Activated B cell treated with CpG ODN at 0.5 μM for 24 hours (primary cell): ENCODE measurements at regions not wholly inside any gene's neighbourhood (a gene's known extent, or its start where the extent isn't known, plus 50 kb on each side); places are given as distances from the start of the nearest gene placed in this dataset.
A peak's percentile ranks its signal among the peaks of the same experiment; 100 is the strongest.

Experiments
- ATAC-seq: fragments of 200-7000 bp; cut with Tn5 transposase; one replicate; pipeline ENCODE4 v1.10.0; 2021; ENCODE audit warnings: low read depth, mild to moderate bottlenecking, moderate library complexity
- CTCF ChIA-PET: fragments of 350-600 bp; sonication (Branson Sonifier 250); formaldehyde crosslinking; loops from one replicate; lab custom pipeline; 2021; ENCODE audit warnings: antibody characterized with exemption; lab: Charles Lee
- POLR2A ChIA-PET: fragments of 350-600 bp; sonication (Branson Sonifier 250); formaldehyde crosslinking; loops from one replicate; lab custom pipeline; 2021; ENCODE audit warnings: antibody characterized with exemption; lab: Charles Lee
- DNase-seq: peaks from one replicate; pipeline ENCODE4 v3.0.0; 2022
- H3K27ac Mint-ChIP-seq: one replicate; pipeline ENCODE4 v1.8.0; 2020; ENCODE audit warnings: mixed read lengths
- H3K27me3 Mint-ChIP-seq: one replicate; pipeline ENCODE4 v1.8.0; 2021; ENCODE audit warnings: mixed read lengths
- H3K36me3 Mint-ChIP-seq: one replicate; pipeline ENCODE4 v1.8.0; 2021; ENCODE audit warnings: low read depth, mixed read lengths
- H3K4me1 Mint-ChIP-seq: one replicate; pipeline ENCODE4 v1.8.0; 2021; ENCODE audit warnings: mixed read lengths
- H3K4me3 Mint-ChIP-seq: one replicate; pipeline ENCODE4 v1.8.0; 2020; ENCODE audit warnings: mild to moderate bottlenecking, mixed read lengths
- H3K9me3 Mint-ChIP-seq: one replicate; pipeline ENCODE4 v1.8.0; 2020; ENCODE audit warnings: mixed read lengths
- intact Hi-C: fragments of 100-400 bp; cut with micrococcal nuclease; formaldehyde crosslinking; loops from one replicate; pipeline ENCODE4 v1.15.1; 2024
- TF ChIP-seq, protein P1 (sequence below): fragments of 200-600 bp; IDR thresholded peaks from one replicate; pipeline ENCODE4 v1.8.0; 2022; ENCODE audit warnings: antibody characterized with exemption, mild to moderate bottlenecking

GRCh38 chr19:20431826-20432225, 133.8 kb downstream of the ZNF737 start:
- TF ChIP-seq, protein P1, sequence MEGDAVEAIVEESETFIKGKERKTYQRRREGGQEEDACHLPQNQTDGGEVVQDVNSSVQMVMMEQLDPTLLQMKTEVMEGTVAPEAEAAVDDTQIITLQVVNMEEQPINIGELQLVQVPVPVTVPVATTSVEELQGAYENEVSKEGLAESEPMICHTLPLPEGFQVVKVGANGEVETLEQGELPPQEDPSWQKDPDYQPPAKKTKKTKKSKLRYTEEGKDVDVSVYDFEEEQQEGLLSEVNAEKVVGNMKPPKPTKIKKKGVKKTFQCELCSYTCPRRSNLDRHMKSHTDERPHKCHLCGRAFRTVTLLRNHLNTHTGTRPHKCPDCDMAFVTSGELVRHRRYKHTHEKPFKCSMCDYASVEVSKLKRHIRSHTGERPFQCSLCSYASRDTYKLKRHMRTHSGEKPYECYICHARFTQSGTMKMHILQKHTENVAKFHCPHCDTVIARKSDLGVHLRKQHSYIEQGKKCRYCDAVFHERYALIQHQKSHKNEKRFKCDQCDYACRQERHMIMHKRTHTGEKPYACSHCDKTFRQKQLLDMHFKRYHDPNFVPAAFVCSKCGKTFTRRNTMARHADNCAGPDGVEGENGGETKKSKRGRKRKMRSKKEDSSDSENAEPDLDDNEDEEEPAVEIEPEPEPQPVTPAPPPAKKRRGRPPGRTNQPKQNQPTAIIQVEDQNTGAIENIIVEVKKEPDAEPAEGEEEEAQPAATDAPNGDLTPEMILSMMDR: no peak
- Mint-ChIP-seq H3K36me3 (peaks cover 3% of the 10 kb centered on the region), H3K4me3 (peak overlapping the region; percentile 1), H3K27me3 (no peaks in the 10 kb centered on the region), H3K27ac (peak overlapping the region; percentile 67), H3K4me1 (peaks cover 21% of the 10 kb centered on the region), H3K9me3 (peaks cover 4% of the 10 kb centered on the region)
- ATAC-seq (no peak), DNase-seq (no peak)
- POLR2A ChIA-PET: interaction anchor here (0.6 kb wide), 1 partner anchor 614 kb away, joined by 6 read pairs; no protein-coding TSS in a partner anchor
- CTCF ChIA-PET: no interaction called here
- intact Hi-C loops: no loop called here

GRCh38 chr19:20423381-20424197, 142.0 kb downstream of the ZNF737 start:
- DNase-seq (peak; percentile 24), ATAC-seq (no peak)
- Mint-ChIP-seq H3K27ac (peak overlapping the region; percentile 98), H3K36me3 (peaks cover 25% of the 10 kb centered on the region), H3K27me3 (no peaks in the 10 kb centered on the region), H3K9me3 (peaks cover 2% of the 10 kb centered on the region), H3K4me3 (peak overlapping the region; percentile 99), H3K4me1 (peaks cover 15% of the 10 kb centered on the region)
- intact Hi-C loops: loop anchor here (1.0 to 10.0 kb wide), 11 partner anchors 141 to 1411 kb away; partner anchors contain the start of genes ZNF100, ZNF429, ZNF43 and ZNF430
- CTCF ChIA-PET: no interaction called here
- POLR2A ChIA-PET: interaction anchor here (0.5 to 3.1 kb wide), 17 partner anchors 14 to 1431 kb away, joined by 3 to 40 read pairs (median 8); partner anchors contain the start of genes ZNF100, ZNF101, ZNF429 and ZNF430
- TF ChIP-seq, protein P1: no peak

- ATAC-seq: no peak
- Mint-ChIP-seq H3K27me3 (no peaks in the 10 kb centered on the region), H3K4me1 (peaks cover 15% of the 10 kb centered on the region), H3K27ac (peak overlapping the region; percentile 98), H3K36me3 (peaks cover 30% of the 10 kb centered on the region), H3K4me3 (peak overlapping the region; percentile 99), H3K9me3 (peaks cover 2% of the 10 kb centered on the region)
- CTCF ChIA-PET: no interaction called here
- intact Hi-C loops: loop anchor here (5.0 to 10.0 kb wide), 7 partner anchors 188 to 1412 kb away; partner anchors contain the start of genes ZNF100, ZNF429, ZNF43 and ZNF430
- TF ChIP-seq, protein P1: no peak
- no peak for DNase-seq
- POLR2A ChIA-PET: interaction anchor here (0.6 to 3.1 kb wide), 7 partner anchors 15 to 1316 kb away, joined by 5 to 40 read pairs (median 11); partner anchors contain the start of genes ZNF429, ZNF493, ZNF626 and ZNF737
These were observed 143.1 kb downstream of the ZNF737 start for GRCh38 chr19:20422216-20423205.

DNA sequence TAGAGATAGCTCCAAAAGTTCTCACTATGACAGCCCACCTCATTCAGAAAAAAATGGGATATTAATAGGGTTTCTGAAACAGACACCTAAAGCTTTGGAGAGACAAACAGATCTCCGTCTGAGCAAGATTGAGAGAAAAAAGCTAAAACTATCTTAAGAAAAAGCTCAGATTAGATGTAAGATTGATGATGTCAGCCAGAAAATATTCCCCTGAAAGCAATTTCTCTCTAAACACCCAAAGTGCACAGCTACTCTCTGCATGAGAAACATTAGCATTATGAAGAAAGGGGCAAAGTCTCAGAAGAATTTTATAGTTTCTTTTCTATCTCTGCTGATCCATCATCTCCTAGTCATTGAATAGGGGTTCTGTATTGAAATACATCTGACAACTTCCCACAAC, 148.9 kb downstream of the ZNF737 start:
- ChIA-PET CTCF (no interaction called here), POLR2A (no interaction called here)
- Mint-ChIP-seq H3K9me3 (no peaks in the 10 kb centered on the region), H3K27me3 (no peaks in the 10 kb centered on the region), H3K36me3 (peaks cover 48% of the 10 kb centered on the region), H3K27ac (no peak overlapping the region), H3K4me1 (peaks cover 6% of the 10 kb centered on the region), H3K4me3 (no peak overlapping the region)
- no peak for DNase-seq
- intact Hi-C loops: no loop called here
- ATAC-seq: no peak
- TF ChIP-seq, protein P1: no peak
